ENCODE measurements at regions not wholly inside any gene's neighbourhood (a gene's known extent, or its start where the extent isn't known, plus 50 kb on each side); places are given as distances from the start of the nearest gene placed in this dataset.
"Not testable (repeated sequence)": the region's sequence is repeated elsewhere in the genome, so short reads cannot be mapped to it uniquely, and the experiment has no call there.

- no peak for DNase-seq
Measured at GRCh38 chr18:8882632-8883408, 177.5 kb downstream of the MTCL1 start.

GRCh38 chr18:8883409-8883668 is 178.0 kb downstream of the MTCL1 start:
- no peak for DNase-seq

GRCh38 chr18:8887877-8888276 is 182.5 kb downstream of the MTCL1 start:
- DNase-seq = not testable (repeated sequence)

- DNase-seq = no peak
Measured at GRCh38 chr18:8889489-8889888, 184.1 kb downstream of the MTCL1 start.

GRCh38 chr18:8890503-8890902 is 185.1 kb downstream of the MTCL1 start:
- DNase-seq = not testable (repeated sequence)

- no peak for DNase-seq
Measured at GRCh38 chr18:8890957-8891464, 185.7 kb downstream of the MTCL1 start.

- no peak for DNase-seq
Measured at GRCh38 chr18:8893221-8893620, 187.9 kb downstream of the MTCL1 start.

- DNase-seq = no peak
Measured at GRCh38 chr18:8893628-8894231, 188.4 kb downstream of the MTCL1 start.

GRCh38 chr18:8894823-8895222 is 189.5 kb downstream of the MTCL1 start:
- no peak for DNase-seq

GRCh38 chr18:8895341-8895740 is 190.0 kb downstream of the MTCL1 start:
- no peak for DNase-seq

GRCh38 chr18:8895987-8896619 is 190.7 kb downstream of the MTCL1 start:
- no peak for DNase-seq

- DNase-seq = no peak
Measured at GRCh38 chr18:8899000-8899399, 193.6 kb downstream of the MTCL1 start.

- no peak for DNase-seq
Measured at GRCh38 chr18:8900552-8900951, 195.2 kb downstream of the MTCL1 start.

GRCh38 chr18:8901019-8901418 is 195.7 kb downstream of the MTCL1 start:
- no peak for DNase-seq

- DNase-seq = no peak
Measured at GRCh38 chr18:8904316-8904715, 198.2 kb upstream of the NDUFV2 start.

- no peak for DNase-seq
Measured at GRCh38 chr18:8908792-8909510, 193.5 kb upstream of the NDUFV2 start.

GRCh38 chr18:8910186-8910822 is 192.2 kb upstream of the NDUFV2 start:
- no peak for DNase-seq

GRCh38 chr18:8910843-8911242 is 191.7 kb upstream of the NDUFV2 start:
- no peak for DNase-seq

GRCh38 chr18:8911408-8912340 is 190.8 kb upstream of the NDUFV2 start:
- DNase-seq = no peak

- no peak for DNase-seq
Measured at GRCh38 chr18:8912348-8913326, 189.9 kb upstream of the NDUFV2 start.

All from hippocampal formation (tissue), 2 donors.